HEK293 (cell line): ENCODE measurements at regions not wholly inside any gene's neighbourhood (a gene's known extent, or its start where the extent isn't known, plus 50 kb on each side); places are given as distances from the start of the nearest gene placed in this dataset.

Experiments
- CTCF ChIA-PET: fragments of 350-600 bp; formaldehyde crosslinking; extraction: SDS; loops from one replicate; lab custom pipeline; 2021; ENCODE audit warnings: antibody characterized with exemption; lab: Yijun Ruan, JAX
- POLR2A ChIA-PET: fragments of 300-600 bp; formaldehyde crosslinking; extraction: SDS; loops from one replicate; lab custom pipeline; 2020; ENCODE audit warnings: antibody characterized with exemption, inconsistent platforms; lab: Yijun Ruan, JAX
- H3K27ac ChIP-seq: fragments of 200-500 bp; sonication (Bioruptor generic); 2 replicates; pipeline ENCODE4 v1.5.1; 2014; ENCODE audit warnings: low read depth, low read length, control low read depth, inconsistent platforms; ENCODE audit errors: extremely low read depth
- H3K36me3 ChIP-seq, 2 experiments: fragments of 200-500 bp in 1 of 2; sonication (Bioruptor generic) in 1 of 2; 1 replicate in 1 of 2; 2 replicates in 1 of 2; pipeline ENCODE4 v1.5.1; 2014 to 2017; ENCODE audit warnings: inconsistent platforms in 2 of 2, low read length in 2 of 2; ENCODE audit not compliant: control insufficient read depth in 2 of 2, insufficient read depth in 1 of 2
- H3K4me1 ChIP-seq: fragments of 200-500 bp; sonication (Bioruptor generic); 2 replicates; pipeline ENCODE4 v1.5.1; 2014; ENCODE audit warnings: mild to moderate bottlenecking, low read length, inconsistent platforms; ENCODE audit not compliant: control insufficient read depth, insufficient read depth
- H3K4me3 ChIP-seq: 2 replicates; pipeline ENCODE4 v1.5.1; 2011; ENCODE audit warnings: low read depth, mild to moderate bottlenecking, control low read depth, low read length, moderate library complexity
- H3K9me3 ChIP-seq: fragments of 200-500 bp; sonication (Bioruptor generic); 2 replicates; pipeline ENCODE4 v1.5.1; 2014; ENCODE audit warnings: low read depth, low read length, inconsistent platforms; ENCODE audit not compliant: control insufficient read depth, insufficient read depth
- HOXC10 ChIP-seq: sonication (generic); formaldehyde crosslinking; IDR thresholded peaks from 2 replicates; pipeline ENCODE4 v1.8.1; 2023; ENCODE audit warnings: mild to moderate bottlenecking, missing genetic modification reagents
- MYNN ChIP-seq: fragments of 450-650 bp; formaldehyde crosslinking; IDR thresholded peaks from 2 replicates; pipeline ENCODE4 v1.5.1; 2016; ENCODE audit warnings: missing biosample characterization, missing genetic modification characterization, borderline replicate concordance
- OSR2 ChIP-seq: fragments of 450-650 bp; formaldehyde crosslinking; IDR thresholded peaks from 2 replicates; pipeline ENCODE4 v1.5.1; 2016; ENCODE audit warnings: missing biosample characterization, missing genetic modification characterization
- OVOL3 ChIP-seq: fragments of 450-650 bp; formaldehyde crosslinking; IDR thresholded peaks from 2 replicates; pipeline ENCODE4 v1.5.1; 2016; ENCODE audit warnings: missing biosample characterization, missing genetic modification characterization
- RBAK ChIP-seq: fragments of 450-650 bp; formaldehyde crosslinking; IDR thresholded peaks from 2 replicates; pipeline ENCODE4 v1.5.1; 2016; ENCODE audit warnings: missing biosample characterization, missing genetic modification characterization
- SALL2 ChIP-seq: fragments of 450-650 bp; formaldehyde crosslinking; IDR thresholded peaks from 2 replicates; pipeline ENCODE4 v1.5.0; 2017; ENCODE audit warnings: missing biosample characterization, mild to moderate bottlenecking, missing genetic modification characterization, borderline replicate concordance
- ZBTB20 ChIP-seq: fragments of 450-650 bp; formaldehyde crosslinking; IDR thresholded peaks from 2 replicates; pipeline ENCODE4 v1.5.1; 2016; ENCODE audit warnings: missing biosample characterization, missing genetic modification characterization
- ZBTB48 ChIP-seq: fragments of 450-650 bp; formaldehyde crosslinking; IDR thresholded peaks from 2 replicates; pipeline ENCODE4 v1.5.1; 2016; ENCODE audit warnings: missing biosample characterization, missing genetic modification characterization
- ZFP3 ChIP-seq: fragments of 450-650 bp; formaldehyde crosslinking; IDR thresholded peaks from 2 replicates; pipeline ENCODE4 v1.5.1; 2016; ENCODE audit warnings: low read depth, missing biosample characterization, missing genetic modification characterization
- ZNF132 ChIP-seq: fragments of 450-650 bp; formaldehyde crosslinking; IDR thresholded peaks from 2 replicates; pipeline ENCODE4 v1.5.1; 2017; ENCODE audit warnings: missing biosample characterization, missing genetic modification characterization, borderline replicate concordance
- ZNF157 ChIP-seq: fragments of 450-650 bp; formaldehyde crosslinking; IDR thresholded peaks from 2 replicates; pipeline ENCODE4 v1.5.1; 2016; ENCODE audit warnings: missing biosample characterization, missing genetic modification characterization
- ZNF214 ChIP-seq: fragments of 450-650 bp; formaldehyde crosslinking; IDR thresholded peaks from 2 replicates; pipeline ENCODE4 v1.5.1; 2017; ENCODE audit warnings: missing biosample characterization, mild to moderate bottlenecking, missing genetic modification characterization, borderline replicate concordance
- ZNF24 ChIP-seq: fragments of 450-650 bp; formaldehyde crosslinking; IDR thresholded peaks from 2 replicates; pipeline ENCODE4 v1.5.1; 2016; ENCODE audit warnings: missing biosample characterization, missing genetic modification characterization
- ZNF266 ChIP-seq: fragments of 450-650 bp; formaldehyde crosslinking; IDR thresholded peaks from 2 replicates; pipeline ENCODE4 v1.5.1; 2016; ENCODE audit warnings: missing biosample characterization, missing genetic modification characterization, low read depth
- ZNF362 ChIP-seq: fragments of 450-650 bp; formaldehyde crosslinking; IDR thresholded peaks from 2 replicates; pipeline ENCODE4 v1.5.1; 2016; ENCODE audit warnings: missing biosample characterization, missing genetic modification characterization
- ZNF558 ChIP-seq: fragments of 450-650 bp; formaldehyde crosslinking; IDR thresholded peaks from 2 replicates; pipeline ENCODE4 v1.5.1; 2016; ENCODE audit warnings: missing biosample characterization, missing genetic modification characterization
- ZNF560 ChIP-seq: fragments of 450-650 bp; formaldehyde crosslinking; IDR thresholded peaks from 2 replicates; pipeline ENCODE4 v1.5.1; 2017; ENCODE audit warnings: missing biosample characterization, missing genetic modification characterization, borderline replicate concordance
- ZNF600 ChIP-seq: fragments of 450-650 bp; formaldehyde crosslinking; IDR thresholded peaks from 2 replicates; pipeline ENCODE4 v1.5.1; 2016; ENCODE audit warnings: missing biosample characterization, missing genetic modification characterization
- ZNF610 ChIP-seq: fragments of 450-650 bp; formaldehyde crosslinking; IDR thresholded peaks from 2 replicates; pipeline ENCODE4 v1.5.1; 2016; ENCODE audit warnings: missing biosample characterization, missing genetic modification characterization, borderline replicate concordance
- ZNF658 ChIP-seq: fragments of 450-650 bp; formaldehyde crosslinking; IDR thresholded peaks from 2 replicates; pipeline ENCODE4; 2016; ENCODE audit warnings: missing biosample characterization, missing genetic modification characterization
- ZNF660 ChIP-seq: fragments of 450-650 bp; IDR thresholded peaks from 2 replicates; pipeline ENCODE4 v1.5.1; 2018; ENCODE audit warnings: missing biosample characterization, mild to moderate bottlenecking, missing genetic modification characterization
- ZNF707 ChIP-seq: fragments of 450-650 bp; formaldehyde crosslinking; IDR thresholded peaks from 2 replicates; pipeline ENCODE4 v1.5.1; 2016; ENCODE audit warnings: missing biosample characterization, missing genetic modification characterization
- ZNF777 ChIP-seq: fragments of 450-650 bp; formaldehyde crosslinking; IDR thresholded peaks from 2 replicates; pipeline ENCODE4 v1.5.1; 2017; ENCODE audit warnings: missing biosample characterization, missing genetic modification characterization, borderline replicate concordance
- TF ChIP-seq, protein P1 (sequence below): fragments of 450-650 bp; formaldehyde crosslinking; IDR thresholded peaks from 2 replicates; pipeline ENCODE4 v1.5.1; 2016; ENCODE audit warnings: missing biosample characterization, missing genetic modification characterization
- TF ChIP-seq, protein P2 (sequence below): fragments of 450-650 bp; formaldehyde crosslinking; IDR thresholded peaks from 2 replicates; pipeline ENCODE4; 2016; ENCODE audit warnings: missing biosample characterization, missing genetic modification characterization
- TF ChIP-seq, protein P3 (sequence below): fragments of 450-650 bp; formaldehyde crosslinking; IDR thresholded peaks from 2 replicates; pipeline ENCODE4 v1.5.1; 2016; ENCODE audit warnings: missing biosample characterization, missing genetic modification characterization, borderline replicate concordance

DNA sequence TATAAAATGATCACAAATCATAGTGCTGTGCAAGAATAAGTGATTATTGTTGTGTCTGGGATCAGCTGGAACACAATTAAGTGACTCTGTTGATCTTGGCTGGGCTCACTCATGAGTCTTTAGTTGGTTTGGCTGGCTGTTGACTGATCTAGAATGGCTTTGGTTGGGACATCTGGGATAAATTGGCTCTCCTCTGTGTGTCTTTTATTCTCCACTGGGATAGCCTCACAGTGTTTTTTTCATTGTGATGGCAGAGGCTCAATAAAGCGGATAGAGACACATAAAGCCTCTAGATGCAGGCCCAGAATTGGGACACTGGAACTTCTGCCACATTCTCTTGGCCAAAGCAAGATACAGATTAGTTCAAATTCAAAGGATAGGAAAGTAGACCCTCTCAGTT, 735.6 kb downstream of the PDCD6IP start:
- POLR2A ChIA-PET = no interaction called here
- no peak for TF ChIP-seq ZNF610 (tag by site-specific recombination)
- TF ChIP-seq ZNF362 = no peak
- TF ChIP-seq, protein P1, sequence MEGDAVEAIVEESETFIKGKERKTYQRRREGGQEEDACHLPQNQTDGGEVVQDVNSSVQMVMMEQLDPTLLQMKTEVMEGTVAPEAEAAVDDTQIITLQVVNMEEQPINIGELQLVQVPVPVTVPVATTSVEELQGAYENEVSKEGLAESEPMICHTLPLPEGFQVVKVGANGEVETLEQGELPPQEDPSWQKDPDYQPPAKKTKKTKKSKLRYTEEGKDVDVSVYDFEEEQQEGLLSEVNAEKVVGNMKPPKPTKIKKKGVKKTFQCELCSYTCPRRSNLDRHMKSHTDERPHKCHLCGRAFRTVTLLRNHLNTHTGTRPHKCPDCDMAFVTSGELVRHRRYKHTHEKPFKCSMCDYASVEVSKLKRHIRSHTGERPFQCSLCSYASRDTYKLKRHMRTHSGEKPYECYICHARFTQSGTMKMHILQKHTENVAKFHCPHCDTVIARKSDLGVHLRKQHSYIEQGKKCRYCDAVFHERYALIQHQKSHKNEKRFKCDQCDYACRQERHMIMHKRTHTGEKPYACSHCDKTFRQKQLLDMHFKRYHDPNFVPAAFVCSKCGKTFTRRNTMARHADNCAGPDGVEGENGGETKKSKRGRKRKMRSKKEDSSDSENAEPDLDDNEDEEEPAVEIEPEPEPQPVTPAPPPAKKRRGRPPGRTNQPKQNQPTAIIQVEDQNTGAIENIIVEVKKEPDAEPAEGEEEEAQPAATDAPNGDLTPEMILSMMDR (tag by site-specific recombination) = no peak
- no peak for TF ChIP-seq OVOL3 (tag by site-specific recombination)
- no peak for TF ChIP-seq ZNF214 (tag by site-specific recombination)
- no peak for TF ChIP-seq MYNN (tag by site-specific recombination)
- TF ChIP-seq ZNF558 = no peak
- no peak for TF ChIP-seq SALL2
- no peak for TF ChIP-seq ZBTB48 (tag by site-specific recombination)
- no peak for TF ChIP-seq ZNF600 (tag by site-specific recombination)
- no peak for TF ChIP-seq ZNF660 (tag by site-specific recombination)
- TF ChIP-seq ZNF157 (tag by site-specific recombination) = no peak
- TF ChIP-seq, protein P2, sequence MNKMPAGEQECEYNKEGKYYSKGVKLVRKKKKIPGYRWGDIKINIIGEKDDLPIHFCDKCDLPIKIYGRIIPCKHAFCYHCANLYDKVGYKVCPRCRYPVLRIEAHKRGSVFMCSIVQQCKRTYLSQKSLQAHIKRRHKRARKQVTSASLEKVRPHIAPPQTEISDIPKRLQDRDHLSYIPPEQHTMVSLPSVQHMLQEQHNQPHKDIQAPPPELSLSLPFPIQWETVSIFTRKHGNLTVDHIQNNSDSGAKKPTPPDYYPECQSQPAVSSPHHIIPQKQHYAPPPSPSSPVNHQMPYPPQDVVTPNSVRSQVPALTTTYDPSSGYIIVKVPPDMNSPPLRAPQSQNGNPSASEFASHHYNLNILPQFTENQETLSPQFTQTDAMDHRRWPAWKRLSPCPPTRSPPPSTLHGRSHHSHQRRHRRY (tag by site-specific recombination) = no peak
- TF ChIP-seq, protein P3, sequence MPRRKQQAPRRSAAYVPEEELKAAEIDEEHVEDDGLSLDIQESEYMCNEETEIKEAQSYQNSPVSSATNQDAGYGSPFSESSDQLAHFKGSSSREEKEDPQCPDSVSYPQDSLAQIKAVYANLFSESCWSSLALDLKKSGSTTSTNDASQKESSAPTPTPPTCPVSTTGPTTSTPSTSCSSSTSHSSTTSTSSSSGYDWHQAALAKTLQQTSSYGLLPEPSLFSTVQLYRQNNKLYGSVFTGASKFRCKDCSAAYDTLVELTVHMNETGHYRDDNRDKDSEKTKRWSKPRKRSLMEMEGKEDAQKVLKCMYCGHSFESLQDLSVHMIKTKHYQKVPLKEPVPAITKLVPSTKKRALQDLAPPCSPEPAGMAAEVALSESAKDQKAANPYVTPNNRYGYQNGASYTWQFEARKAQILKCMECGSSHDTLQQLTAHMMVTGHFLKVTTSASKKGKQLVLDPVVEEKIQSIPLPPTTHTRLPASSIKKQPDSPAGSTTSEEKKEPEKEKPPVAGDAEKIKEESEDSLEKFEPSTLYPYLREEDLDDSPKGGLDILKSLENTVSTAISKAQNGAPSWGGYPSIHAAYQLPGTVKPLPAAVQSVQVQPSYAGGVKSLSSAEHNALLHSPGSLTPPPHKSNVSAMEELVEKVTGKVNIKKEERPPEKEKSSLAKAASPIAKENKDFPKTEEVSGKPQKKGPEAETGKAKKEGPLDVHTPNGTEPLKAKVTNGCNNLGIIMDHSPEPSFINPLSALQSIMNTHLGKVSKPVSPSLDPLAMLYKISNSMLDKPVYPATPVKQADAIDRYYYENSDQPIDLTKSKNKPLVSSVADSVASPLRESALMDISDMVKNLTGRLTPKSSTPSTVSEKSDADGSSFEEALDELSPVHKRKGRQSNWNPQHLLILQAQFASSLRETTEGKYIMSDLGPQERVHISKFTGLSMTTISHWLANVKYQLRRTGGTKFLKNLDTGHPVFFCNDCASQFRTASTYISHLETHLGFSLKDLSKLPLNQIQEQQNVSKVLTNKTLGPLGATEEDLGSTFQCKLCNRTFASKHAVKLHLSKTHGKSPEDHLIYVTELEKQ = no peak
- TF ChIP-seq, all 188 proteins: peak for 0
- CTCF ChIA-PET = no interaction called here
- H3K27ac ChIP-seq = no peak overlapping the region
- no peaks in the 10 kb centered on the region for H3K9me3 ChIP-seq
- no peaks in the 10 kb centered on the region for H3K4me1 ChIP-seq
- H3K4me3 ChIP-seq = no peak overlapping the region
- no peaks in the 10 kb centered on the region for H3K36me3 ChIP-seq

- no peak overlapping the region for H3K4me3 ChIP-seq
- POLR2A ChIA-PET = no interaction called here
- CTCF ChIA-PET = no interaction called here
- H3K36me3 ChIP-seq = no peaks in the 10 kb centered on the region
- no peak overlapping the region for H3K27ac ChIP-seq
- H3K9me3 ChIP-seq = no peaks in the 10 kb centered on the region
- no peak for TF ChIP-seq ZNF707 (tag by site-specific recombination)
- no peak for TF ChIP-seq ZNF266 (tag by site-specific recombination)
- no peak for TF ChIP-seq ZNF658 (tag by site-specific recombination)
- TF ChIP-seq ZFP3 = no peak
- TF ChIP-seq ZNF560 (tag by site-specific recombination) = no peak
- no peak for TF ChIP-seq ZNF132 (tag by site-specific recombination)
- TF ChIP-seq RBAK = no peak
- no peak for TF ChIP-seq HOXC10 (CRISPR knock-in tag)
- no peak for TF ChIP-seq ZNF24 (tag by site-specific recombination)
- TF ChIP-seq ZNF777 = no peak
- no peak for TF ChIP-seq ZBTB20
- TF ChIP-seq OSR2 (tag by site-specific recombination) = no peak
- H3K4me1 ChIP-seq = no peaks in the 10 kb centered on the region
Measured at GRCh38 chr3:34544136-34544535, 745.7 kb downstream of the PDCD6IP start.
